ENCODE measurements at regions not wholly inside any gene's neighbourhood (a gene's known extent, or its start where the extent isn't known, plus 50 kb on each side); places are given as distances from the start of the nearest gene placed in this dataset.
"Not testable (repeated sequence)": the region's sequence is repeated elsewhere in the genome, so short reads cannot be mapped to it uniquely, and the experiment has no call there.

DNA sequence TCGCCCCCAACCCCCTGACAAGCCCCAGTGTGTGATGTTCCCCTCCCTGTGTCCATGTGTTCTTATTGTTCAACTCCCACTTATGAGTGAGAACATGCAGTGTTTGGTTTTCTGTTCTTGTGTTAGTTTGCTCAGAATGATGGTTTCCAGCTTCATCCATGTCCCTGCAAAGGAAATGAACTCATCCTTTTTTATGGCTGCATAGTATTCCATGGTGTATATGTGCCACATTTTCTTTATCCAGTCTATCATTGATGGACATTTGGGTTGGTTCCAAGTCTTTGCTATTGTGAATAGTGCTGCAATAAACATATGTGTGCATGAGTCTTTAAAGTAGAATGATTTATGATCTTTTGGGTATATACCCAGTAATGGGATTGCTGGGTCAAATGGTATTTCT is 107.5 kb downstream of the UTP18 start:
- TF ChIP-seq, protein P1, sequence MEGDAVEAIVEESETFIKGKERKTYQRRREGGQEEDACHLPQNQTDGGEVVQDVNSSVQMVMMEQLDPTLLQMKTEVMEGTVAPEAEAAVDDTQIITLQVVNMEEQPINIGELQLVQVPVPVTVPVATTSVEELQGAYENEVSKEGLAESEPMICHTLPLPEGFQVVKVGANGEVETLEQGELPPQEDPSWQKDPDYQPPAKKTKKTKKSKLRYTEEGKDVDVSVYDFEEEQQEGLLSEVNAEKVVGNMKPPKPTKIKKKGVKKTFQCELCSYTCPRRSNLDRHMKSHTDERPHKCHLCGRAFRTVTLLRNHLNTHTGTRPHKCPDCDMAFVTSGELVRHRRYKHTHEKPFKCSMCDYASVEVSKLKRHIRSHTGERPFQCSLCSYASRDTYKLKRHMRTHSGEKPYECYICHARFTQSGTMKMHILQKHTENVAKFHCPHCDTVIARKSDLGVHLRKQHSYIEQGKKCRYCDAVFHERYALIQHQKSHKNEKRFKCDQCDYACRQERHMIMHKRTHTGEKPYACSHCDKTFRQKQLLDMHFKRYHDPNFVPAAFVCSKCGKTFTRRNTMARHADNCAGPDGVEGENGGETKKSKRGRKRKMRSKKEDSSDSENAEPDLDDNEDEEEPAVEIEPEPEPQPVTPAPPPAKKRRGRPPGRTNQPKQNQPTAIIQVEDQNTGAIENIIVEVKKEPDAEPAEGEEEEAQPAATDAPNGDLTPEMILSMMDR (IDR thresholded peaks at IDR 0.05): not testable (repeated sequence)
- not testable (repeated sequence) for TF ChIP-seq POLR2A (IDR thresholded peaks at IDR 0.05)

All from adrenal gland (tissue), 5 donors.